ENCODE measurements at regions not wholly inside any gene's neighbourhood (a gene's known extent, or its start where the extent isn't known, plus 50 kb on each side); places are given as distances from the start of the nearest gene placed in this dataset.

- no peaks in the 10 kb centered on the region for H3K9me3 ChIP-seq
- no peaks in the 10 kb centered on the region for H3K36me3 ChIP-seq
- no peak for TF ChIP-seq CTCF (IDR thresholded peaks at IDR 0.05)
- FAIRE-seq = no peak
- ATAC-seq = no peak
- DNase-seq = no peak
- H3K4me3 ChIP-seq = no peak overlapping the region
- intact Hi-C loops (cut with DNase I) = no loop called here
- H3K27ac ChIP-seq = no peak overlapping the region
- H3K4me1 ChIP-seq = no peaks in the 10 kb centered on the region
- WGBS, 2 donors = 83% methylated on average over 8 of the region's 8 CpGs
- H3K27me3 ChIP-seq = no peaks in the 10 kb centered on the region
Observed at GRCh38 chr3:14016900-14017475, 107.7 kb downstream of the CHCHD4 start.

GRCh38 chr3:14007006-14007405 lies 117.7 kb downstream of the CHCHD4 start:
- DNase-seq (no peak), ATAC-seq (no peak), FAIRE-seq (no peak)
- 62 to 66% methylated on average over 4 of the region's 4 CpGs for WGBS, 2 donors
- intact Hi-C loops (cut with DNase I) = no loop called here
- no peaks in the 10 kb centered on the region for H3K4me1 ChIP-seq
- H3K9me3 ChIP-seq = no peaks in the 10 kb centered on the region
- H3K27me3 ChIP-seq = peaks cover 0 to 5% (median 0%) of the 10 kb centered on the region in 4 donors
- no peak overlapping the region for H3K27ac ChIP-seq
- TF ChIP-seq CTCF (IDR thresholded peaks at IDR 0.05) = no peak
- no peaks in the 10 kb centered on the region for H3K36me3 ChIP-seq
- no peak overlapping the region for H3K4me3 ChIP-seq

GRCh38 chr3:14001136-14001535 lies 121.3 kb upstream of the WNT7A start:
- Histone ChIP-seq H3K36me3 (no peaks in the 10 kb centered on the region), H3K4me3 (no peak overlapping the region), H3K4me1 (no peaks in the 10 kb centered on the region), H3K27ac (no peak overlapping the region), H3K9me3 (no peaks in the 10 kb centered on the region), H3K27me3 (peaks cover 0 to 5% (median 0%) of the 10 kb centered on the region in 4 donors)
- ATAC-seq (no peak), DNase-seq (no peak), FAIRE-seq (no peak)
- TF ChIP-seq CTCF (IDR thresholded peaks at IDR 0.05) = no peak
- intact Hi-C loops (cut with DNase I) = no loop called here

- DNase-seq (no peak), FAIRE-seq (no peak)
Observed at GRCh38 chr3:14000556-14000955, 120.7 kb upstream of the WNT7A start.

More at GRCh38 chr3:14000556-14000955, 120.7 kb upstream of the WNT7A start:
- intact Hi-C loops (cut with DNase I) = no loop called here
- H3K36me3 ChIP-seq = no peaks in the 10 kb centered on the region
- no peak for TF ChIP-seq CTCF (IDR thresholded peaks at IDR 0.05)
- H3K4me1 ChIP-seq = no peaks in the 10 kb centered on the region
- no peak overlapping the region for H3K4me3 ChIP-seq
- H3K27ac ChIP-seq = no peak overlapping the region
- no peak for ATAC-seq
- WGBS, 2 donors = 44 to 50% methylated on average over 2 of the region's 2 CpGs
- no peaks in the 10 kb centered on the region for H3K9me3 ChIP-seq
- H3K27me3 ChIP-seq = peaks cover 0 to 5% (median 0%) of the 10 kb centered on the region in 4 donors
